Keratinocyte (primary cell): ENCODE measurements at regions not wholly inside any gene's neighbourhood (a gene's known extent, or its start where the extent isn't known, plus 50 kb on each side); places are given as distances from the start of the nearest gene placed in this dataset.

Experiments
- CTCF ChIP-seq, 3 experiments: IDR thresholded peaks in 1 of 3; conservative IDR thresholded peaks in 1 of 3; optimal IDR thresholded peaks in 1 of 3; 2 replicates in 2 of 3; 3 replicates in 1 of 3; pipeline versions ENCODE3 to v1.5.1; 2011; ENCODE audit warnings: low read length in 3 of 3, mild to moderate bottlenecking in 3 of 3, moderate library complexity in 2 of 3, control low read depth in 1 of 3, inconsistent platforms in 1 of 3; ENCODE audit not compliant: insufficient read depth in 2 of 3; ENCODE audit errors: extremely low read depth in 1 of 3
- EZH2 ChIP-seq: IDR thresholded peaks from one replicate; pipeline ENCODE4 v1.6.1; 2012; ENCODE audit warnings: inconsistent platforms, mild to moderate bottlenecking, low read length, moderate library complexity

- TF ChIP-seq CTCF (optimal IDR thresholded peaks at IDR 0.05 in 1 of 3, IDR thresholded peaks at IDR 0.05 in 1 of 3, conservative IDR thresholded peaks at IDR 0.05 in 1 of 3; ENCODE audit: extremely low read depth in 1 of 3, insufficient read depth in 2 of 3, low read length in 3 of 3), result no peak
- TF ChIP-seq EZH2, result no peak
These were observed 385.3 kb upstream of the SULF2 start for GRCh38 chr20:48170625-48171024.
